AG08395 (cell line): ENCODE measurements at regions not wholly inside any gene's neighbourhood (a gene's known extent, or its start where the extent isn't known, plus 50 kb on each side); places are given as distances from the start of the nearest gene placed in this dataset.
"Not testable (repeated sequence)": the region's sequence is repeated elsewhere in the genome, so short reads cannot be mapped to it uniquely, and the experiment has no call there.

ENCODE experiments used
- DNase-seq: peaks from one replicate; pipeline ENCODE4 v3.0.0; 2012; ENCODE audit warnings: mixed read lengths, low spot score

GRCh38 chr2:144826105-144826504 lies 306.2 kb upstream of the ZEB2 start:
- no peak for DNase-seq

GRCh38 chr2:144825331-144826020 lies 305.6 kb upstream of the ZEB2 start:
- no peak for DNase-seq

GRCh38 chr2:144824306-144825080 lies 304.6 kb upstream of the ZEB2 start:
- no peak for DNase-seq

- no peak for DNase-seq
Observed at GRCh38 chr2:144822966-144823365, 303.0 kb upstream of the ZEB2 start.

GRCh38 chr2:144812288-144812687 lies 292.4 kb upstream of the ZEB2 start:
- no peak for DNase-seq

- DNase-seq = peak; percentile 74
Observed at GRCh38 chr2:144801766-144802165, 281.8 kb upstream of the ZEB2 start.

- DNase-seq = no peak
Observed at GRCh38 chr2:144801325-144801724, 281.4 kb upstream of the ZEB2 start.

- no peak for DNase-seq
Observed at GRCh38 chr2:144798989-144799388, 279.1 kb upstream of the ZEB2 start.

GRCh38 chr2:144798034-144798433 lies 278.1 kb upstream of the ZEB2 start:
- no peak for DNase-seq

GRCh38 chr2:144796936-144797335 lies 277.0 kb upstream of the ZEB2 start:
- DNase-seq = no peak

- no peak for DNase-seq
Observed at GRCh38 chr2:144796164-144796563, 276.2 kb upstream of the ZEB2 start.

GRCh38 chr2:144785253-144785652 lies 265.3 kb upstream of the ZEB2 start:
- no peak for DNase-seq

GRCh38 chr2:144780983-144781382 lies 261.1 kb upstream of the ZEB2 start:
- peak; percentile 36 for DNase-seq

GRCh38 chr2:144776766-144777165 lies 256.8 kb upstream of the ZEB2 start:
- DNase-seq = no peak

GRCh38 chr2:144774809-144775208 lies 254.9 kb upstream of the ZEB2 start:
- DNase-seq = no peak

GRCh38 chr2:144771348-144771747 lies 251.4 kb upstream of the ZEB2 start:
- DNase-seq = no peak

- no peak for DNase-seq
Observed at GRCh38 chr2:144770616-144771230, 250.8 kb upstream of the ZEB2 start.

- not testable (repeated sequence) for DNase-seq
Observed at GRCh38 chr2:144760939-144761338, 241.0 kb upstream of the ZEB2 start.

- no peak for DNase-seq
Observed at GRCh38 chr2:144759746-144760145, 239.8 kb upstream of the ZEB2 start.

GRCh38 chr2:144758196-144758595 lies 238.3 kb upstream of the ZEB2 start:
- not testable (repeated sequence) for DNase-seq

GRCh38 chr2:144753416-144753815 lies 233.5 kb upstream of the ZEB2 start:
- no peak for DNase-seq

GRCh38 chr2:144751142-144751905 lies 231.4 kb upstream of the ZEB2 start:
- no peak for DNase-seq
